A673 (cell line): ENCODE measurements at regions not wholly inside any gene's neighbourhood (a gene's known extent, or its start where the extent isn't known, plus 50 kb on each side); places are given as distances from the start of the nearest gene placed in this dataset.

ENCODE experiments used
- EZH2 ChIP-seq: fragments of 200-600 bp; sonication (generic); IDR thresholded peaks from 2 replicates; pipeline ENCODE4 v1.6.1; 2017; ENCODE audit warnings: borderline replicate concordance, low read depth, mild to moderate bottlenecking, mixed read lengths, antibody characterized with exemption, low read length; ENCODE audit not compliant: poor library complexity, severe bottlenecking
- TF ChIP-seq, protein P1 (sequence below): fragments of 300-800, 200-600 bp; sonication (generic); conservative IDR thresholded peaks from 2 replicates; pipeline ENCODE4 v1.5.1; 2017; ENCODE audit warnings: low read depth, mild to moderate bottlenecking, antibody characterized with exemption, low read length, moderate library complexity, mixed read lengths

- TF ChIP-seq, protein P1, sequence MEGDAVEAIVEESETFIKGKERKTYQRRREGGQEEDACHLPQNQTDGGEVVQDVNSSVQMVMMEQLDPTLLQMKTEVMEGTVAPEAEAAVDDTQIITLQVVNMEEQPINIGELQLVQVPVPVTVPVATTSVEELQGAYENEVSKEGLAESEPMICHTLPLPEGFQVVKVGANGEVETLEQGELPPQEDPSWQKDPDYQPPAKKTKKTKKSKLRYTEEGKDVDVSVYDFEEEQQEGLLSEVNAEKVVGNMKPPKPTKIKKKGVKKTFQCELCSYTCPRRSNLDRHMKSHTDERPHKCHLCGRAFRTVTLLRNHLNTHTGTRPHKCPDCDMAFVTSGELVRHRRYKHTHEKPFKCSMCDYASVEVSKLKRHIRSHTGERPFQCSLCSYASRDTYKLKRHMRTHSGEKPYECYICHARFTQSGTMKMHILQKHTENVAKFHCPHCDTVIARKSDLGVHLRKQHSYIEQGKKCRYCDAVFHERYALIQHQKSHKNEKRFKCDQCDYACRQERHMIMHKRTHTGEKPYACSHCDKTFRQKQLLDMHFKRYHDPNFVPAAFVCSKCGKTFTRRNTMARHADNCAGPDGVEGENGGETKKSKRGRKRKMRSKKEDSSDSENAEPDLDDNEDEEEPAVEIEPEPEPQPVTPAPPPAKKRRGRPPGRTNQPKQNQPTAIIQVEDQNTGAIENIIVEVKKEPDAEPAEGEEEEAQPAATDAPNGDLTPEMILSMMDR: no peak
- TF ChIP-seq EZH2: no peak
Observed at GRCh38 chr14:38799671-38800070, 303.4 kb downstream of the SEC23A start.
